ENCODE measurements at regions not wholly inside any gene's neighbourhood (a gene's known extent, or its start where the extent isn't known, plus 50 kb on each side); places are given as distances from the start of the nearest gene placed in this dataset.

GRCh38 chr20:60102665-60103210, 144.5 kb downstream of the CDH26 start:
- TF ChIP-seq, protein P1, sequence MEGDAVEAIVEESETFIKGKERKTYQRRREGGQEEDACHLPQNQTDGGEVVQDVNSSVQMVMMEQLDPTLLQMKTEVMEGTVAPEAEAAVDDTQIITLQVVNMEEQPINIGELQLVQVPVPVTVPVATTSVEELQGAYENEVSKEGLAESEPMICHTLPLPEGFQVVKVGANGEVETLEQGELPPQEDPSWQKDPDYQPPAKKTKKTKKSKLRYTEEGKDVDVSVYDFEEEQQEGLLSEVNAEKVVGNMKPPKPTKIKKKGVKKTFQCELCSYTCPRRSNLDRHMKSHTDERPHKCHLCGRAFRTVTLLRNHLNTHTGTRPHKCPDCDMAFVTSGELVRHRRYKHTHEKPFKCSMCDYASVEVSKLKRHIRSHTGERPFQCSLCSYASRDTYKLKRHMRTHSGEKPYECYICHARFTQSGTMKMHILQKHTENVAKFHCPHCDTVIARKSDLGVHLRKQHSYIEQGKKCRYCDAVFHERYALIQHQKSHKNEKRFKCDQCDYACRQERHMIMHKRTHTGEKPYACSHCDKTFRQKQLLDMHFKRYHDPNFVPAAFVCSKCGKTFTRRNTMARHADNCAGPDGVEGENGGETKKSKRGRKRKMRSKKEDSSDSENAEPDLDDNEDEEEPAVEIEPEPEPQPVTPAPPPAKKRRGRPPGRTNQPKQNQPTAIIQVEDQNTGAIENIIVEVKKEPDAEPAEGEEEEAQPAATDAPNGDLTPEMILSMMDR (IDR thresholded peaks at IDR 0.05): no peak
- no peak for TF ChIP-seq EZH2 (IDR thresholded peaks at IDR 0.05)
